HEK293 (cell line): ENCODE measurements at regions not wholly inside any gene's neighbourhood (a gene's known extent, or its start where the extent isn't known, plus 50 kb on each side); places are given as distances from the start of the nearest gene placed in this dataset.

Source experiments
- MYNN ChIP-seq: fragments of 450-650 bp; formaldehyde crosslinking; IDR thresholded peaks from 2 replicates; pipeline ENCODE4 v1.5.1; 2016; ENCODE audit warnings: missing biosample characterization, missing genetic modification characterization, borderline replicate concordance
- ZBTB1 ChIP-seq: fragments of 450-650 bp; formaldehyde crosslinking; IDR thresholded peaks from 2 replicates; pipeline ENCODE4 v1.5.1; 2016; ENCODE audit warnings: missing biosample characterization, missing genetic modification characterization
- ZFP41 ChIP-seq: fragments of 450-650 bp; formaldehyde crosslinking; IDR thresholded peaks from 2 replicates; pipeline ENCODE4 v1.5.1; 2016; ENCODE audit warnings: missing biosample characterization, missing genetic modification characterization, borderline replicate concordance
- ZNF24 ChIP-seq: fragments of 450-650 bp; formaldehyde crosslinking; IDR thresholded peaks from 2 replicates; pipeline ENCODE4 v1.5.1; 2016; ENCODE audit warnings: missing biosample characterization, missing genetic modification characterization
- ZNF510 ChIP-seq: fragments of 450-650 bp; formaldehyde crosslinking; IDR thresholded peaks from 2 replicates; pipeline ENCODE4 v1.5.1; 2018; ENCODE audit warnings: mild to moderate bottlenecking, missing genetic modification characterization, missing biosample characterization; ENCODE audit not compliant: insufficient replicate concordance
- ZNF670 ChIP-seq: fragments of 450-650 bp; formaldehyde crosslinking; IDR thresholded peaks from 2 replicates; pipeline ENCODE4 v1.5.1; 2016; ENCODE audit warnings: missing biosample characterization, missing genetic modification characterization, low read depth
- ZNF747 ChIP-seq: fragments of 450-650 bp; formaldehyde crosslinking; IDR thresholded peaks from 2 replicates; pipeline ENCODE4 v1.5.1; 2016; ENCODE audit warnings: missing biosample characterization, missing genetic modification characterization
- TF ChIP-seq, protein P1 (sequence below): fragments of 450-650 bp; formaldehyde crosslinking; IDR thresholded peaks from 2 replicates; pipeline ENCODE4 v1.5.1; 2016; ENCODE audit warnings: missing biosample characterization, missing genetic modification characterization
- TF ChIP-seq, protein P2 (sequence below): sonication (generic); formaldehyde crosslinking; IDR thresholded peaks from 2 replicates; pipeline ENCODE4 v1.8.1; 2022; ENCODE audit warnings: mild to moderate bottlenecking, moderate library complexity, missing genetic modification reagents
- TF ChIP-seq, protein P3 (sequence below): fragments of 450-650 bp; formaldehyde crosslinking; IDR thresholded peaks from 2 replicates; pipeline ENCODE4 v1.5.1; 2016; ENCODE audit warnings: missing biosample characterization, missing genetic modification characterization
- TF ChIP-seq, protein P4 (sequence below): fragments of 450-650 bp; formaldehyde crosslinking; IDR thresholded peaks from 2 replicates; pipeline ENCODE4 v1.5.1; 2017; ENCODE audit warnings: missing biosample characterization, missing genetic modification characterization
- TF ChIP-seq, protein P5 (sequence below): fragments of 450-650 bp; formaldehyde crosslinking; IDR thresholded peaks from 2 replicates; pipeline ENCODE4 v1.5.1; 2016; ENCODE audit warnings: missing biosample characterization, missing genetic modification characterization
- TF ChIP-seq, protein P6 (sequence below): fragments of 450-650 bp; formaldehyde crosslinking; IDR thresholded peaks from 2 replicates; pipeline ENCODE4 v1.5.1; 2016; ENCODE audit warnings: missing biosample characterization, missing genetic modification characterization, low read depth

DNA sequence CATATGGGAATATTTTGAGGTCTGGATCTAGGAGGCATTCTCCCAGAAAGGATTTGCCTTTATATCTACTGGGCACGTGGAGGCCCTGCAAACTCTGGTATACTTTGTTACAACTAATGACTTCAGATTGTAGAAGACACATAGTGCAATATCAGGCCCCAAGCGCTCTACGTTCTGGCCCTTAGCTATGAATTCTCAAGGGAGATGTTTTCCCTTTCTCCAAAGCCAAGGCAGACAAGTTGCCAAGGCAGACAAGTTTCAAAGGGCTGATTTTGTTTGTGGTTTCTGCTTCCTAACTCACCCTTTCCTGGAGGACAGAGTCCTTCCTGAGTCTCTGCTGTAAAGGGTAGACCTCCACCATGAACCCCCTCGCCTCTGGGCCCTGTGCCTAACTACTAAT lies 99.4 kb upstream of the CTTNBP2 start:
- TF ChIP-seq ZNF670 (tag by site-specific recombination) (no peak), MYNN (tag by site-specific recombination) (no peak), ZBTB1 (tag by site-specific recombination) (no peak), ZNF510 (tag by site-specific recombination) (no peak), ZFP41 (tag by site-specific recombination) (no peak), ZNF747 (tag by site-specific recombination) (no peak), ZNF24 (tag by site-specific recombination) (no peak)
- TF ChIP-seq, protein P1, sequence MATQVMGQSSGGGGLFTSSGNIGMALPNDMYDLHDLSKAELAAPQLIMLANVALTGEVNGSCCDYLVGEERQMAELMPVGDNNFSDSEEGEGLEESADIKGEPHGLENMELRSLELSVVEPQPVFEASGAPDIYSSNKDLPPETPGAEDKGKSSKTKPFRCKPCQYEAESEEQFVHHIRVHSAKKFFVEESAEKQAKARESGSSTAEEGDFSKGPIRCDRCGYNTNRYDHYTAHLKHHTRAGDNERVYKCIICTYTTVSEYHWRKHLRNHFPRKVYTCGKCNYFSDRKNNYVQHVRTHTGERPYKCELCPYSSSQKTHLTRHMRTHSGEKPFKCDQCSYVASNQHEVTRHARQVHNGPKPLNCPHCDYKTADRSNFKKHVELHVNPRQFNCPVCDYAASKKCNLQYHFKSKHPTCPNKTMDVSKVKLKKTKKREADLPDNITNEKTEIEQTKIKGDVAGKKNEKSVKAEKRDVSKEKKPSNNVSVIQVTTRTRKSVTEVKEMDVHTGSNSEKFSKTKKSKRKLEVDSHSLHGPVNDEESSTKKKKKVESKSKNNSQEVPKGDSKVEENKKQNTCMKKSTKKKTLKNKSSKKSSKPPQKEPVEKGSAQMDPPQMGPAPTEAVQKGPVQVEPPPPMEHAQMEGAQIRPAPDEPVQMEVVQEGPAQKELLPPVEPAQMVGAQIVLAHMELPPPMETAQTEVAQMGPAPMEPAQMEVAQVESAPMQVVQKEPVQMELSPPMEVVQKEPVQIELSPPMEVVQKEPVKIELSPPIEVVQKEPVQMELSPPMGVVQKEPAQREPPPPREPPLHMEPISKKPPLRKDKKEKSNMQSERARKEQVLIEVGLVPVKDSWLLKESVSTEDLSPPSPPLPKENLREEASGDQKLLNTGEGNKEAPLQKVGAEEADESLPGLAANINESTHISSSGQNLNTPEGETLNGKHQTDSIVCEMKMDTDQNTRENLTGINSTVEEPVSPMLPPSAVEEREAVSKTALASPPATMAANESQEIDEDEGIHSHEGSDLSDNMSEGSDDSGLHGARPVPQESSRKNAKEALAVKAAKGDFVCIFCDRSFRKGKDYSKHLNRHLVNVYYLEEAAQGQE (tag by site-specific recombination), result no peak
- TF ChIP-seq, protein P2, sequence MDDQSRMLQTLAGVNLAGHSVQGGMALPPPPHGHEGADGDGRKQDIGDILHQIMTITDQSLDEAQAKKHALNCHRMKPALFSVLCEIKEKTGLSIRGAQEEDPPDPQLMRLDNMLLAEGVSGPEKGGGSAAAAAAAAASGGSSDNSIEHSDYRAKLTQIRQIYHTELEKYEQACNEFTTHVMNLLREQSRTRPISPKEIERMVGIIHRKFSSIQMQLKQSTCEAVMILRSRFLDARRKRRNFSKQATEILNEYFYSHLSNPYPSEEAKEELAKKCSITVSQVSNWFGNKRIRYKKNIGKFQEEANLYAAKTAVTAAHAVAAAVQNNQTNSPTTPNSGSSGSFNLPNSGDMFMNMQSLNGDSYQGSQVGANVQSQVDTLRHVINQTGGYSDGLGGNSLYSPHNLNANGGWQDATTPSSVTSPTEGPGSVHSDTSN (CRISPR knock-in tag), result no peak
- TF ChIP-seq, protein P3, sequence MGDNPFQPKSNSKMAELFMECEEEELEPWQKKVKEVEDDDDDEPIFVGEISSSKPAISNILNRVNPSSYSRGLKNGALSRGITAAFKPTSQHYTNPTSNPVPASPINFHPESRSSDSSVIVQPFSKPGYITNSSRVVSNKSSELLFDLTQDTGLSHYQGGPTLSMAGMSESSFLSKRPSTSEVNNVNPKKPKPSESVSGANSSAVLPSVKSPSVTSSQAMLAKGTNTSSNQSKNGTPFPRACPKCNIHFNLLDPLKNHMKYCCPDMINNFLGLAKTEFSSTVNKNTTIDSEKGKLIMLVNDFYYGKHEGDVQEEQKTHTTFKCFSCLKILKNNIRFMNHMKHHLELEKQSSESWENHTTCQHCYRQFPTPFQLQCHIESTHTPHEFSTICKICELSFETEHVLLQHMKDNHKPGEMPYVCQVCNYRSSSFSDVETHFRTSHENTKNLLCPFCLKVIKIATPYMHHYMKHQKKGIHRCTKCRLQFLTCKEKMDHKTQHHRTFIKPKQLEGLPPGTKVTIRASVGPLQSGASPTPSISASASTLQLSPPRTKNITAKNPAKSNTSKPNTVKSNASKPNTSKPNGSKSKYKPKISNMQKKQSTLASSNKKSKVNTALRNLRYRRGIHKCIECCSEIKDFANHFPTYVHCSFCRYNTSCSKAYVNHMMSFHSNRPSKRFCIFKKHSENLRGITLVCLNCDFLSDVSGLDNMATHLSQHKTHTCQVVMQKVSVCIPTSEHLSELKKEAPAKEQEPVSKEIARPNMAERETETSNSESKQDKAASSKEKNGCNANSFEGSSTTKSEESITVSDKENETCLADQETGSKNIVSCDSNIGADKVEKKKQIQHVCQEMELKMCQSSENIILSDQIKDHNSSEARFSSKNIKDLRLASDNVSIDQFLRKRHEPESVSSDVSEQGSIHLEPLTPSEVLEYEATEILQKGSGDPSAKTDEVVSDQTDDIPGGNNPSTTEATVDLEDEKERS, result no peak
- TF ChIP-seq, protein P4, sequence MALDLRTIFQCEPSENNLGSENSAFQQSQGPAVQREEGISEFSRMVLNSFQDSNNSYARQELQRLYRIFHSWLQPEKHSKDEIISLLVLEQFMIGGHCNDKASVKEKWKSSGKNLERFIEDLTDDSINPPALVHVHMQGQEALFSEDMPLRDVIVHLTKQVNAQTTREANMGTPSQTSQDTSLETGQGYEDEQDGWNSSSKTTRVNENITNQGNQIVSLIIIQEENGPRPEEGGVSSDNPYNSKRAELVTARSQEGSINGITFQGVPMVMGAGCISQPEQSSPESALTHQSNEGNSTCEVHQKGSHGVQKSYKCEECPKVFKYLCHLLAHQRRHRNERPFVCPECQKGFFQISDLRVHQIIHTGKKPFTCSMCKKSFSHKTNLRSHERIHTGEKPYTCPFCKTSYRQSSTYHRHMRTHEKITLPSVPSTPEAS, result no peak
- TF ChIP-seq, protein P5, sequence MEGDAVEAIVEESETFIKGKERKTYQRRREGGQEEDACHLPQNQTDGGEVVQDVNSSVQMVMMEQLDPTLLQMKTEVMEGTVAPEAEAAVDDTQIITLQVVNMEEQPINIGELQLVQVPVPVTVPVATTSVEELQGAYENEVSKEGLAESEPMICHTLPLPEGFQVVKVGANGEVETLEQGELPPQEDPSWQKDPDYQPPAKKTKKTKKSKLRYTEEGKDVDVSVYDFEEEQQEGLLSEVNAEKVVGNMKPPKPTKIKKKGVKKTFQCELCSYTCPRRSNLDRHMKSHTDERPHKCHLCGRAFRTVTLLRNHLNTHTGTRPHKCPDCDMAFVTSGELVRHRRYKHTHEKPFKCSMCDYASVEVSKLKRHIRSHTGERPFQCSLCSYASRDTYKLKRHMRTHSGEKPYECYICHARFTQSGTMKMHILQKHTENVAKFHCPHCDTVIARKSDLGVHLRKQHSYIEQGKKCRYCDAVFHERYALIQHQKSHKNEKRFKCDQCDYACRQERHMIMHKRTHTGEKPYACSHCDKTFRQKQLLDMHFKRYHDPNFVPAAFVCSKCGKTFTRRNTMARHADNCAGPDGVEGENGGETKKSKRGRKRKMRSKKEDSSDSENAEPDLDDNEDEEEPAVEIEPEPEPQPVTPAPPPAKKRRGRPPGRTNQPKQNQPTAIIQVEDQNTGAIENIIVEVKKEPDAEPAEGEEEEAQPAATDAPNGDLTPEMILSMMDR (tag by site-specific recombination), result no peak
- TF ChIP-seq, protein P6, sequence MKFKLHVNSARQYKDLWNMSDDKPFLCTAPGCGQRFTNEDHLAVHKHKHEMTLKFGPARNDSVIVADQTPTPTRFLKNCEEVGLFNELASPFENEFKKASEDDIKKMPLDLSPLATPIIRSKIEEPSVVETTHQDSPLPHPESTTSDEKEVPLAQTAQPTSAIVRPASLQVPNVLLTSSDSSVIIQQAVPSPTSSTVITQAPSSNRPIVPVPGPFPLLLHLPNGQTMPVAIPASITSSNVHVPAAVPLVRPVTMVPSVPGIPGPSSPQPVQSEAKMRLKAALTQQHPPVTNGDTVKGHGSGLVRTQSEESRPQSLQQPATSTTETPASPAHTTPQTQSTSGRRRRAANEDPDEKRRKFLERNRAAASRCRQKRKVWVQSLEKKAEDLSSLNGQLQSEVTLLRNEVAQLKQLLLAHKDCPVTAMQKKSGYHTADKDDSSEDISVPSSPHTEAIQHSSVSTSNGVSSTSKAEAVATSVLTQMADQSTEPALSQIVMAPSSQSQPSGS (tag by site-specific recombination), result no peak
